ENCODE measurements at regions not wholly inside any gene's neighbourhood (a gene's known extent, or its start where the extent isn't known, plus 50 kb on each side); places are given as distances from the start of the nearest gene placed in this dataset.
"Not testable (repeated sequence)": the region's sequence is repeated elsewhere in the genome, so short reads cannot be mapped to it uniquely, and the experiment has no call there.

DNA sequence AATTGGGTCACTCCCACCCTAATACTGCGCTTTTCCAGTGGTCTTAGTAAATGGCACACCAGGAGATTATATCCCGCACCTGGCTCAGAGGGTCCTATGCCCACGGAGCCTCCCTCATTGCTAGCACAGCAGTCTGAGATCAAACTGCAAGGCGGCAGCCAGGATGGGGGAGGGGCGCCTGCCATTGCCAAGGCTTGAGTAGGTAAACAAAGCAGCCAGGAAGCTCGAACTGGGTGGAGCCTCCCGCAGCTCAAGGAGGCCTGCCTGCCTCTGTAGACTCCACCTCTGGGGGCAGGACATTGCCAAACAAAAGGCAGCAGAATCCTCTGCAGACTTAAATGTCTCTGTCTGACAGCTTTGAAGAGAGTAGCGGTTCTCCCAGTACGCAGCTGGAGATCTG, 52.4 kb upstream of the PMPCB start:
- no CpG with 5 or more reads among the region's 9 CpGs for WGBS (ENCODE audit: insufficient coverage, low coverage, low lambda C conversion rate, missing lambda C conversion rate)
- H3K4me3 ChIP-seq; ATAC-seq; H3K27ac ChIP-seq; DNase-seq; H3K4me1 ChIP-seq; H3K27me3 ChIP-seq; H3K9me3 ChIP-seq; H3K36me3 ChIP-seq; intact Hi-C loops (cut with DNase I): not testable (repeated sequence)

DNA sequence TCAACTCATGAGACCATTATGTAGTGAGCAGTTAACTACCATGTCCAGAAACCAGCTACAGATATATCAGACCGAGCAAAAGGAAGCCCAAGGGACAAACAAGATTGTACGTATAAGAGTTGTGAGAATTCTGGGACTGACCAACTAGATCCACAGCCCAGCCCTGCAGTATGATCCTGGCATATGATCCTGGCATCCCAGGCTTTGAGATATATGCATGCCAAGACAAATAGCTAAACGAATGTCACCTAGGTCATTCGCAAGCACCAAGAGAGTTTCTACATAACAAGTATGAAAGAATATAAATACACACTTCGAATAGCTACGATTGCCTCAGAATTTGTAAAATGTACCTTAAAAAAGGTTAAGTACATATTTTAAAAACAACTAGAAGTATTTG, 56.4 kb upstream of the PMPCB start:
- peaks cover 0 to 10% of the 10 kb centered on the region in 2 donors for H3K27me3 ChIP-seq
- H3K27ac ChIP-seq, result no peak overlapping the region
- H3K9me3 ChIP-seq, result no peaks in the 10 kb centered on the region
- DNase-seq (peak in 1 of 3 donors; percentile 64), ATAC-seq (peak; percentile 79 to 90 (median 84))
- no peak for TF ChIP-seq POLR2A (IDR thresholded peaks at IDR 0.05)
- TF ChIP-seq, protein P1, sequence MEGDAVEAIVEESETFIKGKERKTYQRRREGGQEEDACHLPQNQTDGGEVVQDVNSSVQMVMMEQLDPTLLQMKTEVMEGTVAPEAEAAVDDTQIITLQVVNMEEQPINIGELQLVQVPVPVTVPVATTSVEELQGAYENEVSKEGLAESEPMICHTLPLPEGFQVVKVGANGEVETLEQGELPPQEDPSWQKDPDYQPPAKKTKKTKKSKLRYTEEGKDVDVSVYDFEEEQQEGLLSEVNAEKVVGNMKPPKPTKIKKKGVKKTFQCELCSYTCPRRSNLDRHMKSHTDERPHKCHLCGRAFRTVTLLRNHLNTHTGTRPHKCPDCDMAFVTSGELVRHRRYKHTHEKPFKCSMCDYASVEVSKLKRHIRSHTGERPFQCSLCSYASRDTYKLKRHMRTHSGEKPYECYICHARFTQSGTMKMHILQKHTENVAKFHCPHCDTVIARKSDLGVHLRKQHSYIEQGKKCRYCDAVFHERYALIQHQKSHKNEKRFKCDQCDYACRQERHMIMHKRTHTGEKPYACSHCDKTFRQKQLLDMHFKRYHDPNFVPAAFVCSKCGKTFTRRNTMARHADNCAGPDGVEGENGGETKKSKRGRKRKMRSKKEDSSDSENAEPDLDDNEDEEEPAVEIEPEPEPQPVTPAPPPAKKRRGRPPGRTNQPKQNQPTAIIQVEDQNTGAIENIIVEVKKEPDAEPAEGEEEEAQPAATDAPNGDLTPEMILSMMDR (IDR thresholded peaks at IDR 0.05), result no peak
- H3K36me3 ChIP-seq, result no peaks in the 10 kb centered on the region
- intact Hi-C loops (cut with DNase I), result no loop called here
- no peak overlapping the region for H3K4me3 ChIP-seq
- peaks cover 0 to 1% (median 0%) of the 10 kb centered on the region in 4 donors for H3K4me1 ChIP-seq
- WGBS (ENCODE audit: insufficient coverage, low coverage, low lambda C conversion rate, missing lambda C conversion rate), result 26% methylated on average over 6 of the region's 6 CpGs

DNA sequence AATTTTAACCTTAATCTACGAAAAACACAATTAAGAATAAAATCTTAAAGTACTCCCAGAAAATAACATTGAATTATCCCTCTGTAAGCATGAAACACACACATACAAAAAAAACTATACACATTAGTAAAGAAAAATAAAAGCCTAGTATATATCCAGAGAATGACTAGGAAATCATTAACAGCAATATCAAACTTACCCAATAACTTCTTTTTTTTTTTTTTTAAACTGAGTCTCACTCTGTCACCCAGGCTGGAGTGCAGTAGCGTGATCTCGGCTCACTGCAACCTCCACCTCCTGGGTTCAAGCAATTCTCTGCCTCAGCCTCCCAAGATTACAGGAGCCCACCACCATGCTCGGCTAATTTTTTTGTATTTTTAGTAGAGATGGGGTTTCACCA, 61.4 kb upstream of the PMPCB start:
- WGBS (ENCODE audit: insufficient coverage, low coverage, low lambda C conversion rate, missing lambda C conversion rate), result 34% methylated on average over 3 of the region's 4 CpGs
- H3K27ac ChIP-seq; H3K27me3 ChIP-seq; H3K4me3 ChIP-seq; intact Hi-C loops (cut with DNase I); H3K9me3 ChIP-seq; DNase-seq; H3K4me1 ChIP-seq; H3K36me3 ChIP-seq: not testable (repeated sequence)
- ATAC-seq, result peak in 3 of 4 donors; percentile 47 to 67 (median 64)

DNA sequence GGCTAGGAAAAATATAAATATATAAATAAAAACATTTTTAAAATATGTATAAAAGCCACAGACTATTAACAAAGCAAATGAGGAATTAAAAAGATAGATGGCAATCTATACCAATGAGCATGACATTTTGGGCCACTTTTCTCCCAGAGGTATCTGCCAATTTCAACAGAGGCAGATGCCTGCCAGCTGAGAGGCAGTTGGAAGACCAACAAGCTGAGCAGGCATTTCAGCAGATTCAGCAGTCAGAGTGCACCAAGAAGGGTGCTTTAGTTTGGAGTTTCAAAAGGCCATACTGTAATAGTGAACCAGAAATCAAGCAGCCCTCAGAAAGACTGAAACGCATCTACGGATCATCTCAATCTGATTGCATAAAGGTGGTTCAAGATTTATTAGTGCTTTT, 62.4 kb upstream of the PMPCB start:
- H3K36me3 ChIP-seq; H3K4me1 ChIP-seq; H3K27ac ChIP-seq; intact Hi-C loops (cut with DNase I); H3K4me3 ChIP-seq; H3K27me3 ChIP-seq; H3K9me3 ChIP-seq: not testable (repeated sequence)
- peak; percentile 24 to 68 (median 63) for DNase-seq
- 40% methylated on average over 2 of the region's 2 CpGs for WGBS (ENCODE audit: insufficient coverage, low coverage, low lambda C conversion rate, missing lambda C conversion rate)
- ATAC-seq, result peak; percentile 71 to 98 (median 86)

DNA sequence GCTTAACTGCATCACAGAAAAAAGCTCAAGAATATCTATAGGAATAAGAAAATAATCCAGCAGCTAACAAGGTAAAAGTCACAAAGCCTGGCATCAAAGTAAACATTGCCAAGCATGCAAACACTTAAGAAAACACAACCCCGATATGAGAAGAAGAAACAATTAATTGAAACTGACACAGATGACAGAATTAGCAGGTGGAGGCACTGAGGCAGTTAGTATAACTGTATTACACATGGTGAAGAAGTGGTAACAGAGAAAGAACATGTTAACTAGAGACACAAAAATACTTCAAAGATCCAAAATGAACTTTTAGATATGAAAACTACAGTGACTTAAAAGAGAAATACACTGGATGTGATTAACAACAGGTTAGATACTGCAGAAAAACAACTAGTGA, 69.4 kb upstream of the PMPCB start:
- H3K4me1 ChIP-seq; H3K36me3 ChIP-seq; ATAC-seq; H3K27ac ChIP-seq; H3K4me3 ChIP-seq; DNase-seq; intact Hi-C loops (cut with DNase I); H3K27me3 ChIP-seq; H3K9me3 ChIP-seq: not testable (repeated sequence)
- WGBS (ENCODE audit: insufficient coverage, low coverage, low lambda C conversion rate, missing lambda C conversion rate), result no CpG with 5 or more reads among the region's 1 CpG

DNA sequence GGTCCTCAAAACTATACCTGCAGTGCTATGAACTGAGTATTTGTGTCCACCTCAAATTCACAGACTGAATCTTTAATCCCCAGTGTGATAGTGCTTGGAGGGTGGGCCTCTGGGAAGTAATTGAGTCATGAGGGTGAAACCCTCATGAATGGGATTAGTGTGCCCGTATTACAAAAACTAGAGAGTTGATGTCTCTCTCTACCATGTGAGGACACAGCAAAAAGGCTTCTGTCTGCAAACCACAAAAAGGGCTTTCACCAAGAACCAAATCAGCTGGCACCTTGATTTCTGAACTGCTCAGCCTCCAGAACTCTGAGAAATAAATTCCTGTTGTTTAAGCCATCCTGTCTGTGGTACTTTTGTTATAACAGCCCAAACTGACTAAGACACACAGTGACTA, 71.4 kb upstream of the PMPCB start:
- ATAC-seq, result not testable (repeated sequence)

DNA sequence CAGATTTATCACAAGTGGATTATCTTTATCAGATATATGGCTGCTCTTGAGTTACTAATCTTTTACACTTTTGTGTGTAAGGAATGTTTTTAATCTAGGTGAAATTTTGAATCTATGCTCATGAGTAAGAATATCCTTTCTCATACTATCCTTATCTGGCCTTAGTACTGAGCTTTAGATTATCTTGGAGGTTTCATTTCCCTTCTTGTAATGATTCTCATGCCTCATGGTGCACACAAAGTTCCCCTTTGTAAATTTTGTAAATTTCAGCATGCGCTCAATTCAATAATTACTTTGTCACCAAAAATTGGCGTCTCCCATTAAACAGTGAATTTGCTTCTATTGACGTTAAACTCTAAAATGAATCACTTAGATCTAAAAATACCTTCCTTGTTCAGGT, 74.2 kb upstream of the NAPEPLD start:
- H3K4me3 ChIP-seq; DNase-seq; H3K9me3 ChIP-seq; H3K36me3 ChIP-seq; H3K27me3 ChIP-seq; H3K27ac ChIP-seq; intact Hi-C loops (cut with DNase I); ATAC-seq; H3K4me1 ChIP-seq: not testable (repeated sequence)
- 63% methylated on average over 3 of the region's 3 CpGs for WGBS (ENCODE audit: insufficient coverage, low coverage, low lambda C conversion rate, missing lambda C conversion rate)

More for the DNA sequence above, 71.4 kb upstream of the PMPCB start:
- intact Hi-C loops (cut with DNase I); H3K9me3 ChIP-seq; H3K27me3 ChIP-seq; DNase-seq; H3K36me3 ChIP-seq; H3K4me3 ChIP-seq; H3K27ac ChIP-seq; H3K4me1 ChIP-seq: not testable (repeated sequence)
- WGBS (ENCODE audit: insufficient coverage, low coverage, low lambda C conversion rate, missing lambda C conversion rate), result 73% methylated on average over 1 of the region's 1 CpG

DNA sequence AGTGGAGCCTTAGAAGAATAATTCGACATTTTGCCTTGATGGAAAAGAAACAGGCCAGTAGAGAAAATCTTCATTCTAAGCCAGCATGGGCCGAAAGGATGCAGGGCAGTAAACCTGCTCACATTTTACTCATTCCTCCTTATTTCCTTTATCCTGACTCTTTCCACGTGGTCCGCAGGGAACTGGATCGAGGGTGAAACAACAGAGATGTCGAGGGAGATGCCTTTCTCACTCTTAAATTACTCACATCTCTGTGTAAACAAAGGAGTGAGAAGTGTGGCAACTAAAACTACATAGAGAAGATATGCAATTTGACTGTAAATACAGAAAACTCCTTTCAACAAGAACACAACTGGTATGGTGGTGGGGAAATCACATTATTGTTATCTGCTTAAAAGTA, 62.1 kb upstream of the NAPEPLD start:
- H3K9me3 ChIP-seq; H3K27ac ChIP-seq; H3K4me3 ChIP-seq; H3K4me1 ChIP-seq; DNase-seq; intact Hi-C loops (cut with DNase I); H3K36me3 ChIP-seq; ATAC-seq; H3K27me3 ChIP-seq: not testable (repeated sequence)
- WGBS (ENCODE audit: insufficient coverage, low coverage, low lambda C conversion rate, missing lambda C conversion rate), result 59% methylated on average over 6 of the region's 6 CpGs

DNA sequence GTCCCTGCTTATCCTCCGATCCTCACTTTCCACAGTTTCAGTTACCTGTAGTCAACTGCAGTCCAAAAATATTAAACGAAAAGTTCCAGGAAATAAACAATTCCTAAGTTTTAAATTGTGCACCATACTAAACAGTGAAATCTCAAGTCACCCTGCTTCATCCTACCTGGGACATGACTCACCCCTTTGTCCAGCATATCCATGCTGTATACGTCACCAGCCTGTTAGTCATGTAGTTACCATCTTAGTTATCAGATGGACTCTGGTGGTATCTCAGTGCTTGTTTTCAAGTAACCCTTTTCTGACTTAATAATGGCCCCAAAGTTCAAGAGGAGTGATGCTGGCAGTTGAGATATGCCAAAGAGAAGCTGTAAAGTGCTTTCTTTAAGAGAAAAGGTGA, 50.3 kb upstream of the NAPEPLD start:
- H3K4me1 ChIP-seq; intact Hi-C loops (cut with DNase I); H3K9me3 ChIP-seq; H3K4me3 ChIP-seq; ATAC-seq; DNase-seq; H3K36me3 ChIP-seq; H3K27ac ChIP-seq; H3K27me3 ChIP-seq: not testable (repeated sequence)
- 91% methylated on average over 3 of the region's 3 CpGs for WGBS (ENCODE audit: insufficient coverage, low coverage, low lambda C conversion rate, missing lambda C conversion rate)

All from right lobe of liver (tissue), 6 donors.